ENCODE measurements at regions not wholly inside any gene's neighbourhood (a gene's known extent, or its start where the extent isn't known, plus 50 kb on each side); places are given as distances from the start of the nearest gene placed in this dataset.

GRCh38 chr7:15005672-15006071 lies 103.1 kb upstream of the DGKB start:
- no peak for TF ChIP-seq ZFP30 (CRISPR knock-in tag; IDR thresholded peaks at IDR 0.05)
- TF ChIP-seq TCF4 (CRISPR knock-in tag; IDR thresholded peaks at IDR 0.05; ENCODE audit: borderline replicate concordance) = no peak
- no peak for TF ChIP-seq PPARA (CRISPR knock-in tag; IDR thresholded peaks at IDR 0.05; ENCODE audit: borderline replicate concordance)
- no peak for TF ChIP-seq OSR1 (CRISPR knock-in tag; IDR thresholded peaks at IDR 0.05)
- TF ChIP-seq GLIS3 (CRISPR knock-in tag; IDR thresholded peaks at IDR 0.05) = no peak
- no peak for TF ChIP-seq ESRRG (CRISPR knock-in tag; IDR thresholded peaks at IDR 0.05)
- TF ChIP-seq ZFP3 (CRISPR knock-in tag; IDR thresholded peaks at IDR 0.05) = no peak
- TF ChIP-seq ZNF70 (CRISPR knock-in tag; IDR thresholded peaks at IDR 0.05) = no peak
- TF ChIP-seq, protein P1, sequence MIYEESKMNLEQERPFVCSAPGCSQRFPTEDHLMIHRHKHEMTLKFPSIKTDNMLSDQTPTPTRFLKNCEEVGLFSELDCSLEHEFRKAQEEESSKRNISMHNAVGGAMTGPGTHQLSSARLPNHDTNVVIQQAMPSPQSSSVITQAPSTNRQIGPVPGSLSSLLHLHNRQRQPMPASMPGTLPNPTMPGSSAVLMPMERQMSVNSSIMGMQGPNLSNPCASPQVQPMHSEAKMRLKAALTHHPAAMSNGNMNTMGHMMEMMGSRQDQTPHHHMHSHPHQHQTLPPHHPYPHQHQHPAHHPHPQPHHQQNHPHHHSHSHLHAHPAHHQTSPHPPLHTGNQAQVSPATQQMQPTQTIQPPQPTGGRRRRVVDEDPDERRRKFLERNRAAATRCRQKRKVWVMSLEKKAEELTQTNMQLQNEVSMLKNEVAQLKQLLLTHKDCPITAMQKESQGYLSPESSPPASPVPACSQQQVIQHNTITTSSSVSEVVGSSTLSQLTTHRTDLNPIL (CRISPR knock-in tag; IDR thresholded peaks at IDR 0.05; ENCODE audit: low read depth) = no peak
- TF ChIP-seq ARNTL (CRISPR knock-in tag; IDR thresholded peaks at IDR 0.05; ENCODE audit: borderline replicate concordance, low read depth) = no peak
- TF ChIP-seq, protein P2, sequence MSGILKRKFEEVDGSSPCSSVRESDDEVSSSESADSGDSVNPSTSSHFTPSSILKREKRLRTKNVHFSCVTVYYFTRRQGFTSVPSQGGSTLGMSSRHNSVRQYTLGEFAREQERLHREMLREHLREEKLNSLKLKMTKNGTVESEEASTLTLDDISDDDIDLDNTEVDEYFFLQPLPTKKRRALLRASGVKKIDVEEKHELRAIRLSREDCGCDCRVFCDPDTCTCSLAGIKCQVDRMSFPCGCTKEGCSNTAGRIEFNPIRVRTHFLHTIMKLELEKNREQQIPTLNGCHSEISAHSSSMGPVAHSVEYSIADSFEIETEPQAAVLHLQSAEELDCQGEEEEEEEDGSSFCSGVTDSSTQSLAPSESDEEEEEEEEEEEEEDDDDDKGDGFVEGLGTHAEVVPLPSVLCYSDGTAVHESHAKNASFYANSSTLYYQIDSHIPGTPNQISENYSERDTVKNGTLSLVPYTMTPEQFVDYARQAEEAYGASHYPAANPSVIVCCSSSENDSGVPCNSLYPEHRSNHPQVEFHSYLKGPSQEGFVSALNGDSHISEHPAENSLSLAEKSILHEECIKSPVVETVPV (CRISPR knock-in tag; IDR thresholded peaks at IDR 0.05) = no peak
- no peak for TF ChIP-seq BACH2 (CRISPR knock-in tag; IDR thresholded peaks at IDR 0.05; ENCODE audit: borderline replicate concordance)
- ATAC-seq = no peak

GRCh38 chr7:15000157-15000556 lies 97.6 kb upstream of the DGKB start:
- no peak for ATAC-seq
- no peak for TF ChIP-seq BACH2 (CRISPR knock-in tag; IDR thresholded peaks at IDR 0.05; ENCODE audit: borderline replicate concordance)

DNA sequence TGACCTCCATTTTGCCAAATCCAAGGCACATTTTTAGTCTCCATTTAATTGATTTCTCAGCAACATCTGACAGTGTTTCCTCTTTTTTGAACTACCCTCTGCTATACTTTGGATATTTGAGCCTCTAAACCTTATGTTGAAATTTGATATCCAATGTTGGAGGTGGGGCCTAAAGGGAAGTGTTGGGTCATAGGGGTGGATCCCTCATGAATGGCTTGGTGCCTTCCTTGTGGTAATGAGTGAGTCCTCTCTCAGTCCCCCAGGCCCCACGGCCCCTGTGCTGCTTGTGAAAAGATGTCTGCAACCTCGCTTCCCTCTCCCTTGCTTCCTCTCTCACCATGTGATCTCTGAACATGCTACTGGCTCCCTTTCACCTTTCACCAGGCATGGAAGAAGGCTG lies 96.8 kb upstream of the DGKB start:
- no peak for ATAC-seq
- TF ChIP-seq TCF4 (CRISPR knock-in tag; IDR thresholded peaks at IDR 0.05; ENCODE audit: borderline replicate concordance) = no peak

GRCh38 chr7:14995774-14996173 lies 93.2 kb upstream of the DGKB start:
- TF ChIP-seq RARB (CRISPR knock-in tag; IDR thresholded peaks at IDR 0.05) (no peak), CSDC2 (CRISPR knock-in tag; IDR thresholded peaks at IDR 0.05) (no peak), ARNTL (CRISPR knock-in tag; IDR thresholded peaks at IDR 0.05; ENCODE audit: borderline replicate concordance, low read depth) (no peak), GLIS3 (CRISPR knock-in tag; IDR thresholded peaks at IDR 0.05) (no peak), BACH2 (CRISPR knock-in tag; IDR thresholded peaks at IDR 0.05; ENCODE audit: borderline replicate concordance) (no peak), OSR1 (CRISPR knock-in tag; IDR thresholded peaks at IDR 0.05) (no peak), TOX (CRISPR knock-in tag; IDR thresholded peaks at IDR 0.05; ENCODE audit: borderline replicate concordance) (no peak), ZFP30 (CRISPR knock-in tag; IDR thresholded peaks at IDR 0.05) (no peak), ZC3H10 (CRISPR knock-in tag; IDR thresholded peaks at IDR 0.05) (no peak), SNAI2 (CRISPR knock-in tag; IDR thresholded peaks at IDR 0.05) (no peak), ZFP3 (CRISPR knock-in tag; IDR thresholded peaks at IDR 0.05) (no peak)
- TF ChIP-seq, protein P2 (CRISPR knock-in tag; IDR thresholded peaks at IDR 0.05) = no peak
- TF ChIP-seq, protein P3, sequence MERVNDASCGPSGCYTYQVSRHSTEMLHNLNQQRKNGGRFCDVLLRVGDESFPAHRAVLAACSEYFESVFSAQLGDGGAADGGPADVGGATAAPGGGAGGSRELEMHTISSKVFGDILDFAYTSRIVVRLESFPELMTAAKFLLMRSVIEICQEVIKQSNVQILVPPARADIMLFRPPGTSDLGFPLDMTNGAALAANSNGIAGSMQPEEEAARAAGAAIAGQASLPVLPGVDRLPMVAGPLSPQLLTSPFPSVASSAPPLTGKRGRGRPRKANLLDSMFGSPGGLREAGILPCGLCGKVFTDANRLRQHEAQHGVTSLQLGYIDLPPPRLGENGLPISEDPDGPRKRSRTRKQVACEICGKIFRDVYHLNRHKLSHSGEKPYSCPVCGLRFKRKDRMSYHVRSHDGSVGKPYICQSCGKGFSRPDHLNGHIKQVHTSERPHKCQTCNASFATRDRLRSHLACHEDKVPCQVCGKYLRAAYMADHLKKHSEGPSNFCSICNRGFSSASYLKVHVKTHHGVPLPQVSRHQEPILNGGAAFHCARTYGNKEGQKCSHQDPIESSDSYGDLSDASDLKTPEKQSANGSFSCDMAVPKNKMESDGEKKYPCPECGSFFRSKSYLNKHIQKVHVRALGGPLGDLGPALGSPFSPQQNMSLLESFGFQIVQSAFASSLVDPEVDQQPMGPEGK (CRISPR knock-in tag; IDR thresholded peaks at IDR 0.05; ENCODE audit: borderline replicate concordance) = no peak
- TF ChIP-seq, protein P4, sequence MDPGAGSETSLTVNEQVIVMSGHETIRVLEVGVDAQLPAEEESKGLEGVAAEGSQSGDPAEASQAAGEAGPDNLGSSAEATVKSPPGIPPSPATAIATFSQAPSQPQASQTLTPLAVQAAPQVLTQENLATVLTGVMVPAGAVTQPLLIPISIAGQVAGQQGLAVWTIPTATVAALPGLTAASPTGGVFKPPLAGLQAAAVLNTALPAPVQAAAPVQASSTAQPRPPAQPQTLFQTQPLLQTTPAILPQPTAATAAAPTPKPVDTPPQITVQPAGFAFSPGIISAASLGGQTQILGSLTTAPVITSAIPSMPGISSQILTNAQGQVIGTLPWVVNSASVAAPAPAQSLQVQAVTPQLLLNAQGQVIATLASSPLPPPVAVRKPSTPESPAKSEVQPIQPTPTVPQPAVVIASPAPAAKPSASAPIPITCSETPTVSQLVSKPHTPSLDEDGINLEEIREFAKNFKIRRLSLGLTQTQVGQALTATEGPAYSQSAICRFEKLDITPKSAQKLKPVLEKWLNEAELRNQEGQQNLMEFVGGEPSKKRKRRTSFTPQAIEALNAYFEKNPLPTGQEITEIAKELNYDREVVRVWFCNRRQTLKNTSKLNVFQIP (CRISPR knock-in tag; IDR thresholded peaks at IDR 0.05; ENCODE audit: borderline replicate concordance, low read depth) = no peak
- no peak for ATAC-seq

DNA sequence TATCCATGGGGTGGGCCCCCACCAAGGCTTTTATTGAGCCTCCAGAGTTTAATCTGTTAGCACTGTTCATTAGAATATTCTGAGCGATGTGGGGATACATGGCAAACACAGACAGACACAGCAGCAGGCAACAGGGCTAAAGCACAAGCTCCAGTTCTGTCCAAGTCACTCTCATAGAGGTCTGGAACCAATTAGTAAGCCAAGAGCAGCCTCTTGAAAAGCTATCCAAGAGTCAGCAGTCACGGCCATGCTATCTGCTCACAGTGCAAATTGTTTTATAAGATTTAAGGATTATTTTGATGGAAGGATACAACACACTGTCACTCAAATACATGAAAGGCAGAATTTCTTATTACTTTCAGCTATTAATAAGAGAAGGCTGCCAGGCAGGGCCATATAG lies 86.4 kb upstream of the DGKB start:
- TF ChIP-seq ZC3H10 (CRISPR knock-in tag; IDR thresholded peaks at IDR 0.05) (no peak), TCF4 (CRISPR knock-in tag; IDR thresholded peaks at IDR 0.05; ENCODE audit: borderline replicate concordance) (peak; percentile 83), ZNF565 (CRISPR knock-in tag; conservative IDR thresholded peaks at IDR 0.05; ENCODE audit: low read depth) (no peak)
- TF ChIP-seq, protein P5, sequence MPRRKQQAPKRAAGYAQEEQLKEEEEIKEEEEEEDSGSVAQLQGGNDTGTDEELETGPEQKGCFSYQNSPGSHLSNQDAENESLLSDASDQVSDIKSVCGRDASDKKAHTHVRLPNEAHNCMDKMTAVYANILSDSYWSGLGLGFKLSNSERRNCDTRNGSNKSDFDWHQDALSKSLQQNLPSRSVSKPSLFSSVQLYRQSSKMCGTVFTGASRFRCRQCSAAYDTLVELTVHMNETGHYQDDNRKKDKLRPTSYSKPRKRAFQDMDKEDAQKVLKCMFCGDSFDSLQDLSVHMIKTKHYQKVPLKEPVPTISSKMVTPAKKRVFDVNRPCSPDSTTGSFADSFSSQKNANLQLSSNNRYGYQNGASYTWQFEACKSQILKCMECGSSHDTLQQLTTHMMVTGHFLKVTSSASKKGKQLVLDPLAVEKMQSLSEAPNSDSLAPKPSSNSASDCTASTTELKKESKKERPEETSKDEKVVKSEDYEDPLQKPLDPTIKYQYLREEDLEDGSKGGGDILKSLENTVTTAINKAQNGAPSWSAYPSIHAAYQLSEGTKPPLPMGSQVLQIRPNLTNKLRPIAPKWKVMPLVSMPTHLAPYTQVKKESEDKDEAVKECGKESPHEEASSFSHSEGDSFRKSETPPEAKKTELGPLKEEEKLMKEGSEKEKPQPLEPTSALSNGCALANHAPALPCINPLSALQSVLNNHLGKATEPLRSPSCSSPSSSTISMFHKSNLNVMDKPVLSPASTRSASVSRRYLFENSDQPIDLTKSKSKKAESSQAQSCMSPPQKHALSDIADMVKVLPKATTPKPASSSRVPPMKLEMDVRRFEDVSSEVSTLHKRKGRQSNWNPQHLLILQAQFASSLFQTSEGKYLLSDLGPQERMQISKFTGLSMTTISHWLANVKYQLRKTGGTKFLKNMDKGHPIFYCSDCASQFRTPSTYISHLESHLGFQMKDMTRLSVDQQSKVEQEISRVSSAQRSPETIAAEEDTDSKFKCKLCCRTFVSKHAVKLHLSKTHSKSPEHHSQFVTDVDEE (CRISPR knock-in tag; IDR thresholded peaks at IDR 0.05) = peak; percentile 77
- ATAC-seq = peak; percentile 100

Measured in SK-N-SH treated with all-trans-retinoic acid at 6 μM for 48 hours (cell line).